H1 (cell line): ENCODE measurements at regions not wholly inside any gene's neighbourhood (a gene's known extent, or its start where the extent isn't known, plus 50 kb on each side); places are given as distances from the start of the nearest gene placed in this dataset.

ENCODE experiments used
- CTCF ChIA-PET: fragments of 300-600 bp; sonication (Branson Sonifier 250); formaldehyde crosslinking; loops from one replicate; lab custom pipeline; 2021; ENCODE audit not compliant: partially characterized antibody; lab: Charles Lee
- POLR2A ChIA-PET: fragments of 300-600 bp; sonication (Branson Sonifier 250); formaldehyde crosslinking; loops from one replicate; lab custom pipeline; 2021; ENCODE audit warnings: inconsistent platforms; ENCODE audit not compliant: partially characterized antibody; lab: Charles Lee
- DNase-seq, 2 experiments: peaks; one replicate each; pipeline versions ENCODE4 v3.0.0 to v3.0.0-alpha.2; 2010 to 2022; ENCODE audit warnings: low spot score in 2 of 2, low read depth in 1 of 2, mixed read lengths in 1 of 2
- FAIRE-seq: peaks from 2 replicates; lab custom pipeline; 2011; peaks lifted over from hg19 to GRCh38; lab: Jason Lieb, UNC
- H2AFZ ChIP-seq: 2 replicates; pipeline ENCODE4 v1.8.1; 2012; ENCODE audit warnings: low read length, inconsistent platforms
- H2AK5ac ChIP-seq: 2 replicates; pipeline ENCODE4 v1.6.1; 2013; ENCODE audit warnings: low read depth, low read length
- H2BK120ac ChIP-seq: replicated peaks from 2 replicates; pipeline ENCODE3; 2013; ENCODE audit warnings: low read depth, low read length, inconsistent platforms
- H2BK12ac ChIP-seq: 2 replicates; pipeline ENCODE4 v1.6.1; 2013; ENCODE audit warnings: low read depth, low read length
- H2BK15ac ChIP-seq: 2 replicates; pipeline ENCODE4 v1.6.1; 2013; ENCODE audit warnings: low read length
- H2BK20ac ChIP-seq: 2 replicates; pipeline ENCODE4 v1.6.1; 2013; ENCODE audit warnings: low read length
- H2BK5ac ChIP-seq: 2 replicates; pipeline ENCODE4 v1.6.1; 2013; ENCODE audit warnings: low read depth, low read length
- H3K14ac ChIP-seq: 2 replicates; pipeline ENCODE4 v1.6.1; 2013; ENCODE audit warnings: inconsistent platforms; ENCODE audit not compliant: insufficient read length
- H3K18ac ChIP-seq: 2 replicates; pipeline ENCODE4 v1.6.1; 2013; ENCODE audit warnings: low read length; ENCODE audit errors: extremely low read depth
- H3K23ac ChIP-seq: 2 replicates; pipeline ENCODE4 v1.6.1; 2013; ENCODE audit warnings: inconsistent platforms; ENCODE audit not compliant: insufficient read length
- H3K23me2 ChIP-seq: 2 replicates; pipeline ENCODE4 v1.6.1; 2013; ENCODE audit warnings: low read depth, low read length
- H3K27ac ChIP-seq: 2 replicates; pipeline ENCODE4 v1.6.1; 2011; ENCODE audit warnings: low read depth, low read length, inconsistent platforms
- H3K27me3 ChIP-seq, 4 experiments: replicated peaks in 1 of 4; 1 replicate in 1 of 4; 2 replicates in 3 of 4; pipeline versions ENCODE4 v1.6.1 to v1.8.1; 2011 to 2013; ENCODE audit warnings: low read length in 3 of 4, mild to moderate bottlenecking in 3 of 4, inconsistent platforms in 2 of 4, mixed read lengths in 2 of 4, moderate library complexity in 1 of 4; ENCODE audit not compliant: control insufficient read depth in 3 of 4, insufficient read depth in 3 of 4; ENCODE audit errors: extremely low read depth in 1 of 4
- H3K36me3 ChIP-seq, 4 experiments: 2 replicates each; pipeline versions ENCODE4 v1.6.1 to v1.8.1; 2011 to 2013; ENCODE audit warnings: mild to moderate bottlenecking in 4 of 4, low read length in 3 of 4, moderate library complexity in 2 of 4, control low read depth in 1 of 4, inconsistent platforms in 1 of 4; ENCODE audit not compliant: insufficient read depth in 4 of 4, control insufficient read depth in 2 of 4
- H3K4ac ChIP-seq: replicated peaks from 2 replicates; pipeline ENCODE3; 2013; ENCODE audit warnings: low read length, low read depth, mixed read lengths, inconsistent platforms; ENCODE audit not compliant: insufficient read length
- H3K4me1 ChIP-seq, 4 experiments: replicated peaks in 1 of 4; 1 replicate in 1 of 4; 2 replicates in 3 of 4; pipeline versions ENCODE4 v1.6.1 to v1.8.1; 2011 to 2013; ENCODE audit warnings: low read length in 3 of 4, inconsistent platforms in 2 of 4, mixed read lengths in 1 of 4; ENCODE audit not compliant: insufficient read depth in 4 of 4, control insufficient read depth in 3 of 4
- H3K4me2 ChIP-seq, 2 experiments: 2 replicates each; pipeline versions ENCODE4 v1.6.1 to v1.8.1; 2011 to 2013; ENCODE audit warnings: low read depth in 2 of 2, low read length in 2 of 2, control low read depth in 1 of 2, inconsistent platforms in 1 of 2, mild to moderate bottlenecking in 1 of 2; ENCODE audit not compliant: insufficient read depth in 1 of 2
- H3K4me3 ChIP-seq, 4 experiments: fragments of 200-600, 300-600 bp in 1 of 4; sonication (generic), shearing (Covaris generic), sonication (Bioruptor Twin) in 1 of 4; 2 replicates each; pipeline versions ENCODE4 v1.5.1 to v1.8.1; 2011 to 2016; ENCODE audit warnings: low read length in 4 of 4, low read depth in 3 of 4, control low read depth in 2 of 4, inconsistent platforms in 2 of 4, mild to moderate bottlenecking in 2 of 4, mixed read lengths in 1 of 4, moderate library complexity in 1 of 4; ENCODE audit not compliant: insufficient read depth in 2 of 4; ENCODE audit errors: extremely low read depth in 1 of 4
- H3K56ac ChIP-seq: replicated peaks from 2 replicates; pipeline ENCODE3; 2013; ENCODE audit warnings: low read depth, mild to moderate bottlenecking, mixed read lengths, low read length, inconsistent platforms; ENCODE audit not compliant: insufficient read length
- H3K79me1 ChIP-seq: 2 replicates; pipeline ENCODE4 v1.6.1; 2013; ENCODE audit warnings: low read depth, low read length, control low read depth
- H3K79me2 ChIP-seq, 2 experiments: 2 replicates each; pipeline versions ENCODE4 v1.6.1 to v1.8.1; 2012 to 2013; ENCODE audit warnings: low read length in 2 of 2, mild to moderate bottlenecking in 2 of 2, inconsistent platforms in 1 of 2; ENCODE audit not compliant: insufficient read depth in 2 of 2, control insufficient read depth in 1 of 2
- H3K9ac ChIP-seq, 4 experiments: replicated peaks in 1 of 4; 1 replicate in 1 of 4; 2 replicates in 3 of 4; pipeline versions ENCODE4 v1.6.1 to v1.8.1; 2011 to 2013; ENCODE audit warnings: low read depth in 3 of 4, low read length in 3 of 4, control low read depth in 2 of 4, mild to moderate bottlenecking in 2 of 4, moderate library complexity in 2 of 4, inconsistent platforms in 1 of 4; ENCODE audit errors: extremely low read depth in 1 of 4
- H3K9me3 ChIP-seq, 2 experiments: 2 replicates each; pipeline versions ENCODE4 v1.6.1 to v1.8.1; 2012 to 2013; ENCODE audit warnings: mild to moderate bottlenecking in 2 of 2, moderate library complexity in 2 of 2, control low read depth in 1 of 2, inconsistent platforms in 1 of 2, low read depth in 1 of 2, low read length in 1 of 2, mixed read lengths in 1 of 2; ENCODE audit not compliant: insufficient read depth in 2 of 2
- H4K20me1 ChIP-seq, 2 experiments: replicated peaks in 1 of 2; 2 replicates each; pipeline versions ENCODE3 to v1.8.1; 2011 to 2013; ENCODE audit warnings: inconsistent platforms in 2 of 2, low read length in 2 of 2, mild to moderate bottlenecking in 1 of 2; ENCODE audit not compliant: insufficient read depth in 2 of 2, control insufficient read depth in 1 of 2
- H4K5ac ChIP-seq: 2 replicates; pipeline ENCODE4 v1.6.1; 2013; ENCODE audit warnings: low read length, low read depth, mixed read lengths, inconsistent platforms; ENCODE audit not compliant: insufficient read length
- H4K8ac ChIP-seq: 2 replicates; pipeline ENCODE4 v1.8.0; 2013; ENCODE audit warnings: mild to moderate bottlenecking, moderate library complexity, low read length, inconsistent platforms; ENCODE audit not compliant: insufficient read depth; ENCODE audit errors: extremely low read depth
- H4K91ac ChIP-seq: replicated peaks from 2 replicates; pipeline ENCODE3; 2013; ENCODE audit warnings: low read length, mixed read lengths, inconsistent platforms; ENCODE audit not compliant: insufficient read length
- BCL11A ChIP-seq, 2 experiments: IDR thresholded peaks; one replicate each; pipeline ENCODE4 v1.6.1; 2011; ENCODE audit warnings: low read depth in 2 of 2, low read length in 2 of 2, mild to moderate bottlenecking in 2 of 2
- EP300 ChIP-seq, 2 experiments: IDR thresholded peaks; 1 replicate in 1 of 2; 2 replicates in 1 of 2; pipeline ENCODE4 v1.6.1; 2011 to 2012; ENCODE audit warnings: low read depth in 2 of 2, low read length in 2 of 2, mild to moderate bottlenecking in 2 of 2, borderline replicate concordance in 1 of 2, inconsistent platforms in 1 of 2, moderate library complexity in 1 of 2
- HDAC6 ChIP-seq: IDR thresholded peaks from one replicate; pipeline ENCODE4 v1.7.1; 2012; ENCODE audit warnings: low read depth, mild to moderate bottlenecking, inconsistent platforms, low read length, moderate library complexity
- NRF1 ChIP-seq: IDR thresholded peaks from 2 replicates; pipeline ENCODE4 v1.6.1; 2011; ENCODE audit warnings: mild to moderate bottlenecking, low read depth, low read length, improper control_type of control experiment
- POU5F1 ChIP-seq: IDR thresholded peaks from 2 replicates; pipeline ENCODE4 v1.6.1; 2011; ENCODE audit warnings: low read depth, mild to moderate bottlenecking, low read length, moderate library complexity
- RFX5 ChIP-seq: IDR thresholded peaks from 2 replicates; pipeline ENCODE4 v1.6.1; 2011; ENCODE audit warnings: low read depth, low read length, improper control_type of control experiment, borderline replicate concordance
- SP4 ChIP-seq: IDR thresholded peaks from 2 replicates; pipeline ENCODE4 v1.6.1; 2012; ENCODE audit warnings: low read length, inconsistent platforms
- TEAD4 ChIP-seq: IDR thresholded peaks from 2 replicates; pipeline ENCODE4 v1.6.1; 2012; ENCODE audit warnings: low read depth, low read length, inconsistent platforms, mixed read lengths
- YY1 ChIP-seq: IDR thresholded peaks from 2 replicates; pipeline ENCODE4 v1.6.1; 2011; ENCODE audit warnings: low read depth, mild to moderate bottlenecking, low read length
- ZNF274 ChIP-seq: IDR thresholded peaks from 2 replicates; pipeline ENCODE4 v1.7.0; 2012; ENCODE audit warnings: low read length, borderline replicate concordance; ENCODE audit errors: extremely low read depth

DNA sequence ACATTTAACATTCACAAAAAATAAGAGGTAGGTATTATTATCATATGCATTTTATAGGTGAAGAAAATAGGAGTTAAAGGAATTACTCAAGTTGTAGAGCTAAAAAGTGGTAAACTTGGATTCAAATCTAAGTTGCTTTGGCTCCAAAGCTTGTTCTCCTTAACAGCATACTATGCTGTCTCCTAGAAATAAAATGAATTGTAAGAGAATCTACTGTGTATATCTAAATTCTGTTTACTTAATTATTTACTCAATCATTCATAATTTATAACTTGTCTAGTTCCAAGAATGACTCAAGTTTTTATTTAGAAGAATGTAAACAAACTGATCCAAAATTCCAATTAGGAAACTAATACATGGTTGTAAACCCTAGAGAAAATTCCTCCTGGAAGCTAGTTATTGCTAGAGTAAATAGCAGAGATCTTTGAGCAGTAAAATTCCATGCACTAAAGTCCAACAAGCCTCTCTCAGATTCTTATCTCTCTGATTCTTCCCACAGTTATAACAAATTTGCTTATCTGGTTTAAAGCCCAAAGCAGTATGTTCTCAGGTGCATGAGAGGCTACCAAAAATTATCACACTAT is 132.5 kb upstream of the DPT start:
- DNase-seq (no peak), FAIRE-seq (no peak)
- no peak overlapping the region for H3K4ac ChIP-seq
- no peaks in the 10 kb centered on the region for H3K4me1 ChIP-seq
- H3K9me3 ChIP-seq, result no peaks in the 10 kb centered on the region
- ChIA-PET POLR2A (no interaction called here), CTCF (no interaction called here)
- no peaks in the 10 kb centered on the region; a peak in 1 of 8 replicates for H3K36me3 ChIP-seq
- no peak overlapping the region for H2AFZ ChIP-seq
- H3K9ac ChIP-seq, result no peak overlapping the region
- H2BK12ac ChIP-seq, result no peak overlapping the region
- no peaks in the 10 kb centered on the region for H3K23me2 ChIP-seq
- no peak overlapping the region for H2BK20ac ChIP-seq
- no peaks in the 10 kb centered on the region for H3K79me2 ChIP-seq
- H2AK5ac ChIP-seq, result no peak overlapping the region
- no peak overlapping the region for H3K27ac ChIP-seq
- H3K23ac ChIP-seq, result no peak overlapping the region
- H3K4me2 ChIP-seq, result no peak overlapping the region
- H3K56ac ChIP-seq, result no peak overlapping the region
- H2BK5ac ChIP-seq, result no peak overlapping the region
- no peak overlapping the region for H4K91ac ChIP-seq
- H4K20me1 ChIP-seq, result no peaks in the 10 kb centered on the region
- no peaks in the 10 kb centered on the region for H3K27me3 ChIP-seq
- H4K8ac ChIP-seq, result no peak overlapping the region
- no peaks in the 10 kb centered on the region for H3K79me1 ChIP-seq
- H3K4me3 ChIP-seq, result no peak overlapping the region
- no peak overlapping the region for H2BK15ac ChIP-seq
- H2BK120ac ChIP-seq, result no peak overlapping the region
- H4K5ac ChIP-seq, result no peak overlapping the region
- H3K18ac ChIP-seq, result no peak overlapping the region
- no peak overlapping the region for H3K14ac ChIP-seq
- no peak for TF ChIP-seq TEAD4
- no peak for TF ChIP-seq POU5F1
- TF ChIP-seq NRF1, result no peak
- TF ChIP-seq SP4, result no peak
- TF ChIP-seq YY1, result no peak
- TF ChIP-seq RFX5, result no peak
- TF ChIP-seq BCL11A (IDR thresholded peaks at IDR 0.05; ENCODE audit: low read depth in 2 of 2, low read length in 2 of 2), result no peak
- no peak for TF ChIP-seq EP300 (IDR thresholded peaks at IDR 0.05; ENCODE audit: borderline replicate concordance in 1 of 2, low read depth in 2 of 2, low read length in 2 of 2)
- no peak for TF ChIP-seq ZNF274
- TF ChIP-seq HDAC6, result no peak
